HL-60 (cell line): ENCODE measurements at regions not wholly inside any gene's neighbourhood (a gene's known extent, or its start where the extent isn't known, plus 50 kb on each side); places are given as distances from the start of the nearest gene placed in this dataset.

Experiments
- DNase-seq, 2 experiments: peaks; one replicate each; pipeline ENCODE4 v3.0.0-alpha.2; 2010 to 2020; ENCODE audit warnings: low read depth in 1 of 2, low spot score in 1 of 2
- H3K27ac ChIP-seq: fragments of 250-450 bp; sonication (Bioruptor Pico); replicated peaks from 2 replicates; pipeline ENCODE4 v1.5.1; 2020; ENCODE audit warnings: mild to moderate bottlenecking, moderate library complexity
- H3K27me3 ChIP-seq: fragments of 250-450 bp; sonication (Bioruptor Pico); 2 replicates; pipeline ENCODE4 v1.5.1; 2021; ENCODE audit warnings: mild to moderate bottlenecking, moderate library complexity; ENCODE audit not compliant: insufficient read depth, poor library complexity, severe bottlenecking
- H3K4me3 ChIP-seq: replicated peaks from 2 replicates; pipeline ENCODE4 v1.5.1; 2011; ENCODE audit warnings: mild to moderate bottlenecking, control low read depth, low read length; ENCODE audit not compliant: insufficient read depth
- CTCF ChIP-seq: IDR thresholded peaks from one replicate; pipeline ENCODE4 v1.5.1; 2011; ENCODE audit warnings: low read length, control low read depth, inconsistent platforms; ENCODE audit not compliant: insufficient read depth
- GABPA ChIP-seq: IDR thresholded peaks from 2 replicates; pipeline ENCODE4 v1.6.1; 2012; ENCODE audit warnings: low read depth
- POLR2AphosphoS5 ChIP-seq: IDR thresholded peaks from 2 replicates; pipeline ENCODE4 v1.6.1; 2012; ENCODE audit warnings: low read depth
- REST ChIP-seq: IDR thresholded peaks from 2 replicates; pipeline ENCODE4 v1.6.1; 2012; ENCODE audit warnings: low read depth; ENCODE audit not compliant: insufficient replicate concordance
- SPI1 ChIP-seq: IDR thresholded peaks from 2 replicates; pipeline ENCODE4 v1.6.1; 2012; ENCODE audit warnings: low read depth, mild to moderate bottlenecking, borderline replicate concordance

- no peak for TF ChIP-seq CTCF
- no peak overlapping the region for H3K27ac ChIP-seq
- H3K4me3 ChIP-seq: no peak overlapping the region
- no peaks in the 10 kb centered on the region for H3K27me3 ChIP-seq
- DNase-seq: no peak
Measured at GRCh38 chr2:4618630-4619228, 915.4 kb downstream of the DCDC2C start.

- DNase-seq: no peak
Measured at GRCh38 chr2:4628998-4629501, 925.7 kb downstream of the DCDC2C start.

GRCh38 chr2:4635289-4635688, 931.9 kb downstream of the DCDC2C start:
- TF ChIP-seq POLR2AphosphoS5 (no peak), GABPA (no peak), SPI1 (no peak), CTCF (no peak), REST (no peak)
- Histone ChIP-seq H3K27ac (no peak overlapping the region), H3K27me3 (no peaks in the 10 kb centered on the region), H3K4me3 (no peak overlapping the region)
- DNase-seq: no peak

More at GRCh38 chr2:4628998-4629501, 925.7 kb downstream of the DCDC2C start:
- TF ChIP-seq POLR2AphosphoS5 (no peak), SPI1 (no peak), GABPA (no peak), CTCF (no peak), REST (no peak)
- no peaks in the 10 kb centered on the region for H3K27me3 ChIP-seq
- H3K27ac ChIP-seq: no peak overlapping the region
- H3K4me3 ChIP-seq: no peak overlapping the region

GRCh38 chr2:4653991-4654390, 950.6 kb downstream of the DCDC2C start:
- Histone ChIP-seq H3K4me3 (no peak overlapping the region), H3K27me3 (no peaks in the 10 kb centered on the region), H3K27ac (no peak overlapping the region)
- TF ChIP-seq POLR2AphosphoS5 (no peak), GABPA (no peak), SPI1 (no peak)
- DNase-seq: no peak
